ENCODE measurements at regions not wholly inside any gene's neighbourhood (a gene's known extent, or its start where the extent isn't known, plus 50 kb on each side); places are given as distances from the start of the nearest gene placed in this dataset.

GRCh38 chr2:38480617-38481016 lies 103.5 kb upstream of the ATL2 start:
- H3K27ac Mint-ChIP-seq, result no peak overlapping the region
- H3K4me3 Mint-ChIP-seq, result no peak overlapping the region
- ChIA-PET POLR2A (no interaction called here), CTCF (no interaction called here)
- H3K27me3 Mint-ChIP-seq, result peaks cover 8% of the 10 kb centered on the region
- intact Hi-C loops (cut with micrococcal nuclease), result no loop called here
- peaks cover 3% of the 10 kb centered on the region for H3K36me3 Mint-ChIP-seq (ENCODE audit: low read depth)
- ATAC-seq (ENCODE audit: low read depth) (no peak), DNase-seq (no peak)
- TF ChIP-seq CTCF (IDR thresholded peaks at IDR 0.05), result no peak
- no peaks in the 10 kb centered on the region for H3K4me1 Mint-ChIP-seq
- H3K9me3 Mint-ChIP-seq, result peaks cover 13% of the 10 kb centered on the region

GRCh38 chr2:38477006-38477405 lies 99.9 kb upstream of the ATL2 start:
- TF ChIP-seq CTCF (IDR thresholded peaks at IDR 0.05), result no peak
- ChIA-PET POLR2A (no interaction called here), CTCF (interaction anchor here (1.2 kb wide), 1 partner anchor 31 kb away, joined by 3 read pairs; no protein-coding TSS in a partner anchor)
- Mint-ChIP-seq H3K27ac (no peak overlapping the region), H3K4me1 (peaks cover 6% of the 10 kb centered on the region), H3K4me3 (no peak overlapping the region), H3K27me3 (peaks cover 19% of the 10 kb centered on the region), H3K36me3 (ENCODE audit: low read depth) (peaks cover 3% of the 10 kb centered on the region), H3K9me3 (peaks cover 13% of the 10 kb centered on the region)
- intact Hi-C loops (cut with micrococcal nuclease), result no loop called here
- DNase-seq, result no peak
- ATAC-seq (ENCODE audit: low read depth), result no peak

GRCh38 chr2:38475567-38475881 lies 98.5 kb upstream of the ATL2 start:
- ChIA-PET CTCF (no interaction called here), POLR2A (no interaction called here)
- DNase-seq (no peak), ATAC-seq (ENCODE audit: low read depth) (no peak)
- Mint-ChIP-seq H3K4me3 (no peak overlapping the region), H3K27ac (no peak overlapping the region), H3K9me3 (peaks cover 4% of the 10 kb centered on the region), H3K4me1 (peaks cover 6% of the 10 kb centered on the region), H3K27me3 (peaks cover 19% of the 10 kb centered on the region), H3K36me3 (ENCODE audit: low read depth) (no peaks in the 10 kb centered on the region)
- TF ChIP-seq CTCF (IDR thresholded peaks at IDR 0.05), result no peak
- intact Hi-C loops (cut with micrococcal nuclease), result no loop called here

- no peak for TF ChIP-seq CTCF (IDR thresholded peaks at IDR 0.05)
- no peak for DNase-seq
- intact Hi-C loops (cut with micrococcal nuclease), result no loop called here
- POLR2A ChIA-PET, result no interaction called here
- Mint-ChIP-seq H3K4me3 (no peak overlapping the region), H3K4me1 (peaks cover 6% of the 10 kb centered on the region), H3K27me3 (peaks cover 23% of the 10 kb centered on the region), H3K27ac (no peak overlapping the region), H3K36me3 (ENCODE audit: low read depth) (no peaks in the 10 kb centered on the region), H3K9me3 (peaks cover 1% of the 10 kb centered on the region)
- CTCF ChIA-PET, result interaction anchor here (0.9 kb wide), 1 partner anchor 33 kb away, joined by 3 read pairs; no protein-coding TSS in a partner anchor
- no peak for ATAC-seq (ENCODE audit: low read depth)
These were observed 97.9 kb upstream of the ATL2 start for GRCh38 chr2:38474715-38475566.

- peaks cover 24% of the 10 kb centered on the region for H3K27me3 Mint-ChIP-seq
- ChIA-PET POLR2A (no interaction called here), CTCF (interaction anchor here (0.9 kb wide), 1 partner anchor 34 kb away, joined by 3 read pairs; no protein-coding TSS in a partner anchor)
- H3K27ac Mint-ChIP-seq, result no peak overlapping the region
- H3K36me3 Mint-ChIP-seq (ENCODE audit: low read depth), result no peaks in the 10 kb centered on the region
- no peak for TF ChIP-seq CTCF (IDR thresholded peaks at IDR 0.05)
- H3K9me3 Mint-ChIP-seq, result no peaks in the 10 kb centered on the region
- H3K4me3 Mint-ChIP-seq, result no peak overlapping the region
- ATAC-seq (ENCODE audit: low read depth) (no peak), DNase-seq (no peak)
- intact Hi-C loops (cut with micrococcal nuclease), result no loop called here
- H3K4me1 Mint-ChIP-seq, result peaks cover 6% of the 10 kb centered on the region
These were observed 97.0 kb upstream of the ATL2 start for GRCh38 chr2:38474021-38474456.

All from activated B cell treated with CpG ODN at 0.5 μM for 24 hours (primary cell).